ENCODE measurements at regions not wholly inside any gene's neighbourhood (a gene's known extent, or its start where the extent isn't known, plus 50 kb on each side); places are given as distances from the start of the nearest gene placed in this dataset.

DNA sequence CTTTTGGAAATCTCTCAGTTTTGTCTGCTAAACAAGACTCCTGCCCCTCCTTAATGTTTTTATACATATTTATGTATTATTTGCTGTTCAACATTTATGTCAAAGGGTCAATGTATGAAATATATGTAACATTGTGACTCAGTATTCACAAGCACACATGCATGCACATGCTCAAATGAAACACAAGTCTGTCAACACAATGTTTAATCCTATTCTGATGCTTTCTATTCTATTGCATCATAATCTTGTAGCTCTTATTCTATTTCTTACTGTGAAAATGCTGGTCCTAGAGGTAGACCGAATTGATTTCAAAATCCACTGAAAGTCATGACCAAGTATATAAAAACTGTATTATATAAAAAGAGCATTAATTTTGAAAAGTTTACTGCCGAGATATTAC, 1463.3 kb downstream of the C4orf33 start:
- Histone ChIP-seq H3K4me3 (ENCODE audit: low read depth, low read length) (no peak overlapping the region), H2AFZ (no peak overlapping the region), H3K9ac (no peak overlapping the region), H3K4me1 (no peaks in the 10 kb centered on the region), H3K79me2 (no peaks in the 10 kb centered on the region), H3K27me3 (ENCODE audit: control insufficient read depth, insufficient read depth, low read length) (no peaks in the 10 kb centered on the region), H3K27ac (no peak overlapping the region), H3K36me3 (ENCODE audit: control insufficient read depth, insufficient read depth, low read length) (no peaks in the 10 kb centered on the region), H3K9me3 (ENCODE audit: control insufficient read depth, low read length) (no peaks in the 10 kb centered on the region), H3K4me2 (ENCODE audit: low read length) (no peak overlapping the region)
- no peak for TF ChIP-seq CTCF (IDR thresholded peaks at IDR 0.05)

DNA sequence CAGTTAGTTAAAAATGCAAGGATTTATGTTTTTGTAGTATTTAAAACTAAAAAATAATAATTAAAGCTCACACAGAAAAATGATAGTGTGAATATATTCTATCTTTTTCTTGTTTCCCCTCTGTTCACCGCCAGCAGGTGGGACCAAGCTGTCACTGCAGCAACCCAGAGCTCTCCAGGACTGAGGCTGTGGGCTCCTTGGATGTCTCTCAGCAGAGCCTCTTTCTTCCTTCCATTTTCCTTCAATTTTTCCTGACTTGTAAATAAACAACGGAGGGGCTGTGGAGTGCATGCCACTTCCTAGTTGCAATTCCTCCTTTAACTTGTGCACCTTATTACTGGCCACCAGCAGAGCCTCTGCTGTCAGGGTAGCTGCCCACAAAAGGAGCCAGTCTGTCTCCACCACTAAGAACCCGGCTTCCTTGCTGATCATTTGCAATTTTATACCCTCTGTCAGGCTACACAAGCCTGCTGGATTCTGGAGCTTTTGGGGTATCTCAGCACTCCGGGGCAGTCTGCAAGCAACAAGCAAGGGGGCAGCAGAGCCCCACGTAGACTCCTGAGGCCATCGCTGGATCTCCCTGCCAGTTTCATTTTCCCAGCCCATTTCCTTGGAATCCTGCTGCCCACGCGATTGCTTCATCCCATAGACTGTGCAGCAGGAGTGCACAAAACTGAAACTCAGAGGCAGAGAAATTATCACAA, 1467.4 kb downstream of the C4orf33 start:
- H3K9ac ChIP-seq = no peak overlapping the region
- H3K4me2 ChIP-seq (ENCODE audit: low read length) = peak overlapping the region; percentile 67
- H3K27me3 ChIP-seq (ENCODE audit: control insufficient read depth, insufficient read depth, low read length) = no peaks in the 10 kb centered on the region
- no peaks in the 10 kb centered on the region for H3K4me1 ChIP-seq
- no peaks in the 10 kb centered on the region for H3K79me2 ChIP-seq
- no peaks in the 10 kb centered on the region for H3K36me3 ChIP-seq (ENCODE audit: control insufficient read depth, insufficient read depth, low read length)
- H2AFZ ChIP-seq = no peak overlapping the region
- no peak overlapping the region for H3K27ac ChIP-seq
- H3K4me3 ChIP-seq (ENCODE audit: low read depth, low read length) = no peak overlapping the region
- no peak for TF ChIP-seq CTCF (IDR thresholded peaks at IDR 0.05)
- H3K9me3 ChIP-seq (ENCODE audit: control insufficient read depth, low read length) = no peaks in the 10 kb centered on the region

DNA sequence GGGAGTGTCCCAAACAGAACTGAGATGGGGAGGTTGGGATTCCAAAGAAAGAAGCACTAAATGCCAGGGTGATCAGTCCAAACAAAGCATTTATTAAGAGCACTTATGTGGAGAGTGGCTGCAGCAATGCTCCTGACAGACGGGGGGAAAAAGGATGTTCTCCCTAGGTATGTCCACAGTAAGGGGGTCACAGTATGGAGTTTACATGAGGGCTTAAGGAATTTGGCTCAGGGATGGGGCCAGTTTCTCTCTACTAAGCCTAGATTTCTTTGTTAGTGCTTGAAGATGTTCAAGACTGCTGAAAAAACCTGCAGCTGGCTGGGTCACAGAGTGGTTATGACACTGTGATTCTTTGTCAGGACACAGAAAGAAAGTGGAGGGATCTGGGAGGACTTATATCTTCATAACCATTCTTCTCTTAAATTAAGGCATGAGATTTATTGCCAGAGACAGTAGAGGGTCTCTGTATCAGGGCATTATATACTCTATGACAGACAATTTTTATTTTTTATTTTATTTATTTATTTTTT, 1468.0 kb downstream of the C4orf33 start:
- Histone ChIP-seq H3K36me3 (ENCODE audit: control insufficient read depth, insufficient read depth, low read length) (no peaks in the 10 kb centered on the region), H3K4me3 (ENCODE audit: low read depth, low read length) (no peak overlapping the region), H3K9me3 (ENCODE audit: control insufficient read depth, low read length) (no peaks in the 10 kb centered on the region), H3K27ac (no peak overlapping the region), H3K4me2 (ENCODE audit: low read length) (peak overlapping the region; percentile 67), H3K79me2 (no peaks in the 10 kb centered on the region), H3K9ac (no peak overlapping the region), H3K27me3 (ENCODE audit: control insufficient read depth, insufficient read depth, low read length) (no peaks in the 10 kb centered on the region), H2AFZ (no peak overlapping the region), H3K4me1 (no peaks in the 10 kb centered on the region)
- TF ChIP-seq CTCF (IDR thresholded peaks at IDR 0.05) = no peak

- Histone ChIP-seq H3K9ac (no peak overlapping the region), H3K9me3 (ENCODE audit: control insufficient read depth, low read length) (no peaks in the 10 kb centered on the region), H3K4me1 (no peaks in the 10 kb centered on the region), H3K4me2 (ENCODE audit: low read length) (no peak overlapping the region), H3K79me2 (no peaks in the 10 kb centered on the region), H2AFZ (no peak overlapping the region), H3K27me3 (ENCODE audit: control insufficient read depth, insufficient read depth, low read length) (no peaks in the 10 kb centered on the region), H3K4me3 (ENCODE audit: low read depth, low read length) (no peak overlapping the region), H3K36me3 (ENCODE audit: control insufficient read depth, insufficient read depth, low read length) (no peaks in the 10 kb centered on the region), H3K27ac (no peak overlapping the region)
- no peak for TF ChIP-seq CTCF (IDR thresholded peaks at IDR 0.05)
These were observed 1472.8 kb downstream of the C4orf33 start for GRCh38 chr4:130568746-130569145.

- no peak overlapping the region for H2AFZ ChIP-seq
- H3K4me2 ChIP-seq (ENCODE audit: low read length) = no peak overlapping the region
These were observed 1477.8 kb downstream of the C4orf33 start for GRCh38 chr4:130573742-130574141.

More at GRCh38 chr4:130573742-130574141, 1477.8 kb downstream of the C4orf33 start:
- no peaks in the 10 kb centered on the region for H3K9me3 ChIP-seq (ENCODE audit: control insufficient read depth, low read length)
- TF ChIP-seq CTCF (IDR thresholded peaks at IDR 0.05) = no peak
- no peaks in the 10 kb centered on the region for H3K27me3 ChIP-seq (ENCODE audit: control insufficient read depth, insufficient read depth, low read length)
- H3K4me1 ChIP-seq = no peaks in the 10 kb centered on the region
- no peaks in the 10 kb centered on the region for H3K79me2 ChIP-seq
- no peak overlapping the region for H3K4me3 ChIP-seq (ENCODE audit: low read depth, low read length)
- no peaks in the 10 kb centered on the region for H3K36me3 ChIP-seq (ENCODE audit: control insufficient read depth, insufficient read depth, low read length)
- no peak overlapping the region for H3K27ac ChIP-seq
- H3K9ac ChIP-seq = no peak overlapping the region
